GM12878 (cell line): ENCODE measurements at regions not wholly inside any gene's neighbourhood (a gene's known extent, or its start where the extent isn't known, plus 50 kb on each side); places are given as distances from the start of the nearest gene placed in this dataset.

Source experiments
- ATAC-seq: fragments of 200-7000 bp; cut with Tn5 transposase; 3 replicates; pipeline ENCODE4 v1.9.1; 2020; ENCODE audit warnings: mild to moderate bottlenecking, moderate library complexity
- BruUV-seq: library from RNA; stranded (reverse); fragments of 400-500 nt; replicated peaks from 2 replicates; lab custom pipeline; 2021; lab: Mats Ljungman, UMichigan
- CTCF ChIA-PET: fragments of 300-600 bp; sonication (Branson Sonifier 250); formaldehyde crosslinking; extraction: SDS; loops from one replicate; lab custom pipeline; 2021; ENCODE audit warnings: inconsistent platforms; lab: Yijun Ruan, JAX
- POLR2A ChIA-PET: fragments of 350-600 bp; formaldehyde crosslinking; extraction: SDS; loops from one replicate; lab custom pipeline; 2021; ENCODE audit warnings: inconsistent platforms; lab: Charles Lee
- RAD21 ChIA-PET: fragments of 300-600 bp; sonication (Branson Sonifier 250); formaldehyde crosslinking; loops from one replicate; lab custom pipeline; 2023; ENCODE audit warnings: antibody characterized with exemption; ENCODE audit not compliant: unreplicated experiment; lab: Charles Lee
- SMC1A ChIA-PET: fragments of 300-600 bp; sonication (Branson Sonifier 250); formaldehyde crosslinking; loops from one replicate; lab custom pipeline; 2023; ENCODE audit not compliant: unreplicated experiment, uncharacterized antibody; lab: Charles Lee
- DNase-seq: peaks from one replicate; pipeline ENCODE4 v3.0.0-alpha.2; 2011; ENCODE audit warnings: low read depth, low spot score
- FAIRE-seq: peaks from 3 replicates; lab custom pipeline; 2011; peaks lifted over from hg19 to GRCh38; lab: Jason Lieb, UNC
- H2AFZ ChIP-seq: 2 replicates; pipeline ENCODE4 v1.6.0; 2011; ENCODE audit warnings: low read depth, low read length, control low read depth; ENCODE audit not compliant: control insufficient read depth
- H3K27ac ChIP-seq: 2 replicates; pipeline ENCODE4 v1.5.1; 2011; ENCODE audit warnings: control low read depth; ENCODE audit not compliant: control insufficient read depth, insufficient read depth
- H3K27me3 ChIP-seq, 2 experiments: replicated peaks in 1 of 2; 2 replicates each; pipeline versions ENCODE4 v1.6.0 to v1.6.1; 2011; ENCODE audit warnings: low read length in 1 of 2; ENCODE audit not compliant: control insufficient read depth in 2 of 2, insufficient read depth in 2 of 2
- H3K36me3 ChIP-seq, 2 experiments: 2 replicates each; pipeline ENCODE4 v1.5.1; 2011; ENCODE audit warnings: low read length in 1 of 2; ENCODE audit not compliant: control insufficient read depth in 2 of 2, insufficient read depth in 2 of 2
- H3K4me1 ChIP-seq: 2 replicates; pipeline ENCODE4 v1.6.1; 2011; ENCODE audit warnings: mild to moderate bottlenecking, low read length, moderate library complexity, mixed read lengths; ENCODE audit not compliant: control insufficient read depth, insufficient read depth
- H3K4me2 ChIP-seq: 2 replicates; pipeline ENCODE4 v1.6.0; 2011; ENCODE audit warnings: control low read depth; ENCODE audit not compliant: control insufficient read depth, insufficient read depth
- H3K4me3 ChIP-seq: fragments of 200-600 bp; sonication (generic); 2 replicates; pipeline ENCODE4 v1.5.1; 2016
- H3K79me2 ChIP-seq: 2 replicates; pipeline ENCODE4 v1.6.0; 2011; ENCODE audit warnings: low read length; ENCODE audit not compliant: control insufficient read depth, insufficient read depth
- H3K9ac ChIP-seq: 2 replicates; pipeline ENCODE4 v1.8.0; 2011; ENCODE audit warnings: low read length, control low read depth, mixed read lengths; ENCODE audit not compliant: control insufficient read depth, insufficient read depth
- H3K9me3 ChIP-seq: replicated peaks from 3 replicates; pipeline ENCODE4 v1.5.1; 2011; ENCODE audit warnings: mild to moderate bottlenecking, low read length; ENCODE audit not compliant: control insufficient read depth, insufficient read depth
- H4K20me1 ChIP-seq: 2 replicates; pipeline ENCODE4 v1.6.0; 2011; ENCODE audit not compliant: control insufficient read depth, insufficient read depth
- HDGF ChIP-seq: fragments of 450-650 bp; IDR thresholded peaks from 2 replicates; pipeline ENCODE4 v1.6.1; 2016; ENCODE audit warnings: antibody characterized with exemption
- NBN ChIP-seq: fragments of 450-650 bp; IDR thresholded peaks from 2 replicates; pipeline ENCODE4 v1.6.1; 2016
- POLR2AphosphoS5 ChIP-seq: IDR thresholded peaks from 2 replicates; pipeline ENCODE4 v1.6.1; 2011; ENCODE audit warnings: mild to moderate bottlenecking, low read length, inconsistent platforms
- RBBP5 ChIP-seq: fragments of 200-600 bp; sonication (generic); conservative IDR thresholded peaks from 2 replicates; pipeline ENCODE4 v1.6.1; 2016
- USF1 ChIP-seq: IDR thresholded peaks from 2 replicates; pipeline ENCODE4 v1.6.1; 2011; ENCODE audit warnings: borderline replicate concordance, low read depth, mild to moderate bottlenecking, moderate library complexity, mixed read lengths, low read length; ENCODE audit not compliant: insufficient read depth; ENCODE audit errors: extremely low read length
- WGBS: methylation state at CpG from one replicate; pipeline ENCODE4 v1.1.6; 2016; ENCODE audit warnings: low lambda C conversion rate; ENCODE audit not compliant: insufficient replicate concordance, insufficient coverage; ENCODE audit errors: missing lambda C conversion rate; 5-methylcytosine and 5-hydroxymethylcytosine counted together
- in situ Hi-C: fragments of 300-500 bp; cut with MboI; formaldehyde crosslinking; loops from 9 replicates; pipeline ENCODE4 v1.14.3; 2018; ENCODE audit warnings: mixed read lengths
- intact Hi-C: fragments of 100-400 bp; cut with micrococcal nuclease; formaldehyde crosslinking; loops from one replicate; pipeline ENCODE4 v1.14.2; 2022; ENCODE audit not compliant: unreplicated experiment
- TF ChIP-seq, protein P1 (sequence below): fragments of 450-650 bp; IDR thresholded peaks from 2 replicates; pipeline ENCODE4 v1.6.1; 2016; ENCODE audit warnings: mild to moderate bottlenecking, moderate library complexity, borderline replicate concordance
- TF ChIP-seq, protein P2 (sequence below): fragments of 150-350 bp; IDR thresholded peaks from 2 replicates; pipeline ENCODE4 v1.6.1; 2016; ENCODE audit warnings: low read depth, low read length
- TF ChIP-seq, protein P3 (sequence below), 3 experiments: IDR thresholded peaks in 2 of 3; conservative IDR thresholded peaks in 1 of 3; 2 replicates each; pipeline ENCODE4 v1.5.1; 2011; ENCODE audit warnings: low read depth in 3 of 3, low read length in 3 of 3, mild to moderate bottlenecking in 3 of 3, control low read depth in 2 of 3, moderate library complexity in 2 of 3, inconsistent platforms in 1 of 3, mixed read lengths in 1 of 3; ENCODE audit not compliant: control insufficient read depth in 2 of 3, insufficient read depth in 1 of 3; ENCODE audit errors: extremely low read depth in 1 of 3

- TF ChIP-seq, protein P1, sequence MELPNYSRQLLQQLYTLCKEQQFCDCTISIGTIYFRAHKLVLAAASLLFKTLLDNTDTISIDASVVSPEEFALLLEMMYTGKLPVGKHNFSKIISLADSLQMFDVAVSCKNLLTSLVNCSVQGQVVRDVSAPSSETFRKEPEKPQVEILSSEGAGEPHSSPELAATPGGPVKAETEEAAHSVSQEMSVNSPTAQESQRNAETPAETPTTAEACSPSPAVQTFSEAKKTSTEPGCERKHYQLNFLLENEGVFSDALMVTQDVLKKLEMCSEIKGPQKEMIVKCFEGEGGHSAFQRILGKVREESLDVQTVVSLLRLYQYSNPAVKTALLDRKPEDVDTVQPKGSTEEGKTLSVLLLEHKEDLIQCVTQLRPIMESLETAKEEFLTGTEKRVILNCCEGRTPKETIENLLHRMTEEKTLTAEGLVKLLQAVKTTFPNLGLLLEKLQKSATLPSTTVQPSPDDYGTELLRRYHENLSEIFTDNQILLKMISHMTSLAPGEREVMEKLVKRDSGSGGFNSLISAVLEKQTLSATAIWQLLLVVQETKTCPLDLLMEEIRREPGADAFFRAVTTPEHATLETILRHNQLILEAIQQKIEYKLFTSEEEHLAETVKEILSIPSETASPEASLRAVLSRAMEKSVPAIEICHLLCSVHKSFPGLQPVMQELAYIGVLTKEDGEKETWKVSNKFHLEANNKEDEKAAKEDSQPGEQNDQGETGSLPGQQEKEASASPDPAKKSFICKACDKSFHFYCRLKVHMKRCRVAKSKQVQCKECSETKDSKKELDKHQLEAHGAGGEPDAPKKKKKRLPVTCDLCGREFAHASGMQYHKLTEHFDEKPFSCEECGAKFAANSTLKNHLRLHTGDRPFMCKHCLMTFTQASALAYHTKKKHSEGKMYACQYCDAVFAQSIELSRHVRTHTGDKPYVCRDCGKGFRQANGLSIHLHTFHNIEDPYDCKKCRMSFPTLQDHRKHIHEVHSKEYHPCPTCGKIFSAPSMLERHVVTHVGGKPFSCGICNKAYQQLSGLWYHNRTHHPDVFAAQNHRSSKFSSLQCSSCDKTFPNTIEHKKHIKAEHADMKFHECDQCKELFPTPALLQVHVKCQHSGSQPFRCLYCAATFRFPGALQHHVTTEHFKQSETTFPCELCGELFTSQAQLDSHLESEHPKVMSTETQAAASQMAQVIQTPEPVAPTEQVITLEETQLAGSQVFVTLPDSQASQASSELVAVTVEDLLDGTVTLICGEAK = no peak
- TF ChIP-seq HDGF = no peak
These were observed 139.9 kb downstream of the CPXCR1 start (continued) for GRCh38 chrX:88886908-88887307.

GRCh38 chrX:88903989-88904718 is 157.1 kb downstream of the CPXCR1 start:
- FAIRE-seq (no peak), DNase-seq (no peak), ATAC-seq (no peak)
- H3K9ac ChIP-seq = no peak overlapping the region
- H3K27me3 ChIP-seq = no peaks in the 10 kb centered on the region
- H3K36me3 ChIP-seq = no peaks in the 10 kb centered on the region
- no peak overlapping the region for H2AFZ ChIP-seq
- no peaks in the 10 kb centered on the region for H3K4me1 ChIP-seq
- ChIA-PET POLR2A (no interaction called here), RAD21 (no interaction called here), SMC1A (no interaction called here), CTCF (interaction anchor here (0.6 kb wide), 1 partner anchor 48 kb away, joined by 3 read pairs; no protein-coding TSS in a partner anchor)
- no peaks in the 10 kb centered on the region for H3K79me2 ChIP-seq
- intact Hi-C loops (no loop called here), in situ Hi-C loops (no loop called here)
- no peak overlapping the region for H3K4me3 ChIP-seq
- no peak overlapping the region for H3K27ac ChIP-seq
- no peaks in the 10 kb centered on the region for H3K9me3 ChIP-seq
- WGBS = 50% methylated on average over 2 of the region's 2 CpGs
- no peak overlapping the region for H3K4me2 ChIP-seq
- no TSS peak for BruUV-seq
- H4K20me1 ChIP-seq = no peaks in the 10 kb centered on the region
- TF ChIP-seq, protein P2, sequence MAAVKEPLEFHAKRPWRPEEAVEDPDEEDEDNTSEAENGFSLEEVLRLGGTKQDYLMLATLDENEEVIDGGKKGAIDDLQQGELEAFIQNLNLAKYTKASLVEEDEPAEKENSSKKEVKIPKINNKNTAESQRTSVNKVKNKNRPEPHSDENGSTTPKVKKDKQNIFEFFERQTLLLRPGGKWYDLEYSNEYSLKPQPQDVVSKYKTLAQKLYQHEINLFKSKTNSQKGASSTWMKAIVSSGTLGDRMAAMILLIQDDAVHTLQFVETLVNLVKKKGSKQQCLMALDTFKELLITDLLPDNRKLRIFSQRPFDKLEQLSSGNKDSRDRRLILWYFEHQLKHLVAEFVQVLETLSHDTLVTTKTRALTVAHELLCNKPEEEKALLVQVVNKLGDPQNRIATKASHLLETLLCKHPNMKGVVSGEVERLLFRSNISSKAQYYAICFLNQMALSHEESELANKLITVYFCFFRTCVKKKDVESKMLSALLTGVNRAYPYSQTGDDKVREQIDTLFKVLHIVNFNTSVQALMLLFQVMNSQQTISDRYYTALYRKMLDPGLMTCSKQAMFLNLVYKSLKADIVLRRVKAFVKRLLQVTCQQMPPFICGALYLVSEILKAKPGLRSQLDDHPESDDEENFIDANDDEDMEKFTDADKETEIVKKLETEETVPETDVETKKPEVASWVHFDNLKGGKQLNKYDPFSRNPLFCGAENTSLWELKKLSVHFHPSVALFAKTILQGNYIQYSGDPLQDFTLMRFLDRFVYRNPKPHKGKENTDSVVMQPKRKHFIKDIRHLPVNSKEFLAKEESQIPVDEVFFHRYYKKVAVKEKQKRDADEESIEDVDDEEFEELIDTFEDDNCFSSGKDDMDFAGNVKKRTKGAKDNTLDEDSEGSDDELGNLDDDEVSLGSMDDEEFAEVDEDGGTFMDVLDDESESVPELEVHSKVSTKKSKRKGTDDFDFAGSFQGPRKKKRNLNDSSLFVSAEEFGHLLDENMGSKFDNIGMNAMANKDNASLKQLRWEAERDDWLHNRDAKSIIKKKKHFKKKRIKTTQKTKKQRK = no peak
- TF ChIP-seq NBN = no peak
- TF ChIP-seq, protein P3, sequence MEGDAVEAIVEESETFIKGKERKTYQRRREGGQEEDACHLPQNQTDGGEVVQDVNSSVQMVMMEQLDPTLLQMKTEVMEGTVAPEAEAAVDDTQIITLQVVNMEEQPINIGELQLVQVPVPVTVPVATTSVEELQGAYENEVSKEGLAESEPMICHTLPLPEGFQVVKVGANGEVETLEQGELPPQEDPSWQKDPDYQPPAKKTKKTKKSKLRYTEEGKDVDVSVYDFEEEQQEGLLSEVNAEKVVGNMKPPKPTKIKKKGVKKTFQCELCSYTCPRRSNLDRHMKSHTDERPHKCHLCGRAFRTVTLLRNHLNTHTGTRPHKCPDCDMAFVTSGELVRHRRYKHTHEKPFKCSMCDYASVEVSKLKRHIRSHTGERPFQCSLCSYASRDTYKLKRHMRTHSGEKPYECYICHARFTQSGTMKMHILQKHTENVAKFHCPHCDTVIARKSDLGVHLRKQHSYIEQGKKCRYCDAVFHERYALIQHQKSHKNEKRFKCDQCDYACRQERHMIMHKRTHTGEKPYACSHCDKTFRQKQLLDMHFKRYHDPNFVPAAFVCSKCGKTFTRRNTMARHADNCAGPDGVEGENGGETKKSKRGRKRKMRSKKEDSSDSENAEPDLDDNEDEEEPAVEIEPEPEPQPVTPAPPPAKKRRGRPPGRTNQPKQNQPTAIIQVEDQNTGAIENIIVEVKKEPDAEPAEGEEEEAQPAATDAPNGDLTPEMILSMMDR (IDR thresholded peaks at IDR 0.05 in 2 of 3, conservative IDR thresholded peaks at IDR 0.05 in 1 of 3; ENCODE audit: control insufficient read depth in 2 of 3, extremely low read depth in 1 of 3, insufficient read depth in 1 of 3, low read depth in 3 of 3, low read length in 3 of 3) = no peak
- TF ChIP-seq USF1 = no peak
- no peak for TF ChIP-seq RBBP5
- no peak for TF ChIP-seq POLR2AphosphoS5
